IMR-90 (cell line): ENCODE measurements at regions not wholly inside any gene's neighbourhood (a gene's known extent, or its start where the extent isn't known, plus 50 kb on each side); places are given as distances from the start of the nearest gene placed in this dataset.

Source experiments
- CTCF ChIP-seq: conservative IDR thresholded peaks from 2 replicates; pipeline ENCODE4 v1.5.1; 2012; ENCODE audit warnings: mild to moderate bottlenecking, low read depth, low read length, improper control_type of control experiment
- POLR2A ChIP-seq: IDR thresholded peaks from 2 replicates; pipeline ENCODE4 v1.6.1; 2012; ENCODE audit warnings: mild to moderate bottlenecking, low read depth, low read length

- TF ChIP-seq CTCF: no peak
- no peak for TF ChIP-seq POLR2A
Observed at GRCh38 chr5:74948031-74948546, 81.9 kb upstream of the FAM169A start.
